ENCODE measurements at regions not wholly inside any gene's neighbourhood (a gene's known extent, or its start where the extent isn't known, plus 50 kb on each side); places are given as distances from the start of the nearest gene placed in this dataset.
"Not testable (repeated sequence)": the region's sequence is repeated elsewhere in the genome, so short reads cannot be mapped to it uniquely, and the experiment has no call there.

DNA sequence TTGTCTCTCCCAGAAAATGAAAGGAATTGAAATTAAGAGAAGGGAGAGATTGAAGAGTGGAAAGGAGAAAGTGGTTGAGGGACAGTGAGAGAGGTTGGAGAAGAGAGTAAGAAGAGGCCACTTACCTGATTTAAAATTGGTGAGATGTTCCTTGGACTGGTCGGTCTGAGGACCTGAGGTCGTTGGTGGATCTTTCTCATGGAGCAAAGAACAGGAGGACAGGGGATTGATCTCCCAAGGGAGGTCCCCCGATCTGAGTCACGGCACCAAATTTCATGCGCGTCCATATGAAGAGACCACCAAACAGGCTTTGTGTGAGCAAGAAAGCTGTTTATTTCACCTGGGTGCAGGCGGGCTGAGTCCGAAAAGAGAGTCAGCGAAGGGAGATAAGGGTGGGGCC, 415.7 kb upstream of the EPHA7 start:
- TF ChIP-seq, protein P1, sequence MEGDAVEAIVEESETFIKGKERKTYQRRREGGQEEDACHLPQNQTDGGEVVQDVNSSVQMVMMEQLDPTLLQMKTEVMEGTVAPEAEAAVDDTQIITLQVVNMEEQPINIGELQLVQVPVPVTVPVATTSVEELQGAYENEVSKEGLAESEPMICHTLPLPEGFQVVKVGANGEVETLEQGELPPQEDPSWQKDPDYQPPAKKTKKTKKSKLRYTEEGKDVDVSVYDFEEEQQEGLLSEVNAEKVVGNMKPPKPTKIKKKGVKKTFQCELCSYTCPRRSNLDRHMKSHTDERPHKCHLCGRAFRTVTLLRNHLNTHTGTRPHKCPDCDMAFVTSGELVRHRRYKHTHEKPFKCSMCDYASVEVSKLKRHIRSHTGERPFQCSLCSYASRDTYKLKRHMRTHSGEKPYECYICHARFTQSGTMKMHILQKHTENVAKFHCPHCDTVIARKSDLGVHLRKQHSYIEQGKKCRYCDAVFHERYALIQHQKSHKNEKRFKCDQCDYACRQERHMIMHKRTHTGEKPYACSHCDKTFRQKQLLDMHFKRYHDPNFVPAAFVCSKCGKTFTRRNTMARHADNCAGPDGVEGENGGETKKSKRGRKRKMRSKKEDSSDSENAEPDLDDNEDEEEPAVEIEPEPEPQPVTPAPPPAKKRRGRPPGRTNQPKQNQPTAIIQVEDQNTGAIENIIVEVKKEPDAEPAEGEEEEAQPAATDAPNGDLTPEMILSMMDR (IDR thresholded peaks at IDR 0.05): not testable (repeated sequence)
- TF ChIP-seq EZH2 (IDR thresholded peaks at IDR 0.05; ENCODE audit: borderline replicate concordance, insufficient read depth, low read depth, low read length, poor library complexity, severe bottlenecking): not testable (repeated sequence)

All from B cell (primary cell).